ENCODE measurements at regions not wholly inside any gene's neighbourhood (a gene's known extent, or its start where the extent isn't known, plus 50 kb on each side); places are given as distances from the start of the nearest gene placed in this dataset.

GRCh38 chr15:81729340-81729739 lies 316.5 kb downstream of the MEX3B start:
- WGBS, 2 donors (ENCODE audit: low coverage in 1 of 2): 80 to 85% methylated on average over 1 to 3 of the region's 3 CpGs
- intact Hi-C loops (cut with DNase I; ENCODE audit: low total_unique reads): no loop called here

GRCh38 chr15:81728726-81729125 lies 317.1 kb downstream of the MEX3B start:
- peaks cover 0 to 4% (median 0%) of the 10 kb centered on the region in 4 donors for H3K4me1 ChIP-seq
- intact Hi-C loops (cut with DNase I; ENCODE audit: low total_unique reads): no loop called here
- no peaks in the 10 kb centered on the region for H3K9me3 ChIP-seq
- no peak for TF ChIP-seq CTCF (IDR thresholded peaks at IDR 0.05)
- TF ChIP-seq POLR2AphosphoS5 (IDR thresholded peaks at IDR 0.05): no peak
- TF ChIP-seq POLR2A (IDR thresholded peaks at IDR 0.05): no peak
- TF ChIP-seq EP300 (IDR thresholded peaks at IDR 0.05; ENCODE audit: low read depth): no peak
- no peaks in the 10 kb centered on the region for H3K27me3 ChIP-seq
- in situ Hi-C loops (cut with MboI; ENCODE audit: low pct_ligation_motif_present in 1 of 4, low pct_unique_long_range_greater_than_20kb in 1 of 4, low sequenced_read_pairs in 3 of 4): no loop called here
- DNase-seq: no peak
- H3K4me3 ChIP-seq: no peak overlapping the region
- H3K27ac ChIP-seq: no peak overlapping the region
- H3K36me3 ChIP-seq: no peaks in the 10 kb centered on the region

More at GRCh38 chr15:81729340-81729739, 316.5 kb downstream of the MEX3B start:
- Histone ChIP-seq H3K27me3 (no peaks in the 10 kb centered on the region), H3K4me1 (peaks cover 0 to under 1% (median 0%) of the 10 kb centered on the region in 4 donors), H3K9me3 (no peaks in the 10 kb centered on the region), H3K27ac (no peak overlapping the region), H3K4me3 (no peak overlapping the region), H3K36me3 (no peaks in the 10 kb centered on the region)
- TF ChIP-seq CTCF (IDR thresholded peaks at IDR 0.05): no peak
- TF ChIP-seq POLR2AphosphoS5 (IDR thresholded peaks at IDR 0.05): no peak
- TF ChIP-seq POLR2A (IDR thresholded peaks at IDR 0.05): no peak
- no peak for TF ChIP-seq EP300 (IDR thresholded peaks at IDR 0.05; ENCODE audit: low read depth)
- in situ Hi-C loops (cut with MboI; ENCODE audit: low pct_ligation_motif_present in 1 of 4, low pct_unique_long_range_greater_than_20kb in 1 of 4, low sequenced_read_pairs in 3 of 4): no loop called here
- DNase-seq: no peak

- Histone ChIP-seq H3K4me1 (peaks cover 0 to 13% (median 0%) of the 10 kb centered on the region in 4 donors), H3K27me3 (no peaks in the 10 kb centered on the region), H3K9me3 (no peaks in the 10 kb centered on the region), H3K36me3 (no peaks in the 10 kb centered on the region), H3K27ac (no peak overlapping the region), H3K4me3 (no peak overlapping the region)
- in situ Hi-C loops (cut with MboI; ENCODE audit: low pct_ligation_motif_present in 1 of 4, low pct_unique_long_range_greater_than_20kb in 1 of 4, low sequenced_read_pairs in 3 of 4): no loop called here
- TF ChIP-seq EP300 (IDR thresholded peaks at IDR 0.05; ENCODE audit: low read depth): no peak
- TF ChIP-seq CTCF (IDR thresholded peaks at IDR 0.05): no peak
- no peak for TF ChIP-seq POLR2A (IDR thresholded peaks at IDR 0.05)
- intact Hi-C loops (cut with DNase I; ENCODE audit: low total_unique reads): no loop called here
- DNase-seq: no peak
- 60 to 72% methylated on average over 1 of the region's 1 CpG for WGBS, 2 donors (ENCODE audit: low coverage in 1 of 2)
Observed at GRCh38 chr15:81725590-81725989, 320.2 kb downstream of the MEX3B start.

GRCh38 chr15:81724536-81724935 lies 321.3 kb downstream of the MEX3B start:
- 46 to 61% methylated on average over 2 of the region's 2 CpGs for WGBS, 2 donors (ENCODE audit: low coverage in 1 of 2)
- no peaks in the 10 kb centered on the region for H3K36me3 ChIP-seq
- peaks cover 0 to 13% (median 0%) of the 10 kb centered on the region in 4 donors for H3K4me1 ChIP-seq
- DNase-seq: no peak
- H3K4me3 ChIP-seq: no peak overlapping the region
- in situ Hi-C loops (cut with MboI; ENCODE audit: low pct_ligation_motif_present in 1 of 4, low pct_unique_long_range_greater_than_20kb in 1 of 4, low sequenced_read_pairs in 3 of 4) (no loop called here), intact Hi-C loops (cut with DNase I; ENCODE audit: low total_unique reads) (no loop called here)
- TF ChIP-seq POLR2AphosphoS5 (IDR thresholded peaks at IDR 0.05): no peak
- no peak for TF ChIP-seq EP300 (IDR thresholded peaks at IDR 0.05; ENCODE audit: low read depth)
- no peak for TF ChIP-seq CTCF (IDR thresholded peaks at IDR 0.05)
- TF ChIP-seq POLR2A (IDR thresholded peaks at IDR 0.05): no peak
- no peaks in the 10 kb centered on the region for H3K27me3 ChIP-seq
- H3K9me3 ChIP-seq: no peaks in the 10 kb centered on the region
- H3K27ac ChIP-seq: no peak overlapping the region

Measured in transverse colon (tissue), 4 donors.